GM10847 (cell line): ENCODE measurements at regions not wholly inside any gene's neighbourhood (a gene's known extent, or its start where the extent isn't known, plus 50 kb on each side); places are given as distances from the start of the nearest gene placed in this dataset.

Source experiments
- POLR2A ChIP-seq: IDR thresholded peaks from 2 replicates; pipeline ENCODE4 v1.6.1; 2011; ENCODE audit not compliant: insufficient read length; ENCODE audit errors: extremely low read depth

DNA sequence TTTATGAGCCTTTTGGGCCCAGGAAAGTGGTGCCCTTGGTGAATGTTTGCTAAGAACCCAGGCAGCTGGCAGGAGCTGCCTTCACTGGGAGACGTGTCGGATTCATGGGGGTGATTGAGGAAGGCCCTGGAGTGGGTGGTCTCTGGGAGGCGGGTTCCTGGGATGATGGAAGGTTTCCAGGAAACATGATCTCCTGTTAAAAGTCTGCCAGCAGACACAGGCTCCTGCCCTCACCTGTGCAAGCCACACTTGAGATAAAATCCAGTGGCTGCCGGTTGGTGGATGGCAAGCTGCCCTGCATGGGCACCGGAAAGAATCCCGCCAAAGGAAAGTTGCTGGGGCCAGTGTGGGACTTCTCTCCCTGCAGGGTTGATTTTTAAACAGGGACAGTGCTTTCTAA, 189.0 kb upstream of the CIBAR2 start:
- TF ChIP-seq POLR2A, result no peak

DNA sequence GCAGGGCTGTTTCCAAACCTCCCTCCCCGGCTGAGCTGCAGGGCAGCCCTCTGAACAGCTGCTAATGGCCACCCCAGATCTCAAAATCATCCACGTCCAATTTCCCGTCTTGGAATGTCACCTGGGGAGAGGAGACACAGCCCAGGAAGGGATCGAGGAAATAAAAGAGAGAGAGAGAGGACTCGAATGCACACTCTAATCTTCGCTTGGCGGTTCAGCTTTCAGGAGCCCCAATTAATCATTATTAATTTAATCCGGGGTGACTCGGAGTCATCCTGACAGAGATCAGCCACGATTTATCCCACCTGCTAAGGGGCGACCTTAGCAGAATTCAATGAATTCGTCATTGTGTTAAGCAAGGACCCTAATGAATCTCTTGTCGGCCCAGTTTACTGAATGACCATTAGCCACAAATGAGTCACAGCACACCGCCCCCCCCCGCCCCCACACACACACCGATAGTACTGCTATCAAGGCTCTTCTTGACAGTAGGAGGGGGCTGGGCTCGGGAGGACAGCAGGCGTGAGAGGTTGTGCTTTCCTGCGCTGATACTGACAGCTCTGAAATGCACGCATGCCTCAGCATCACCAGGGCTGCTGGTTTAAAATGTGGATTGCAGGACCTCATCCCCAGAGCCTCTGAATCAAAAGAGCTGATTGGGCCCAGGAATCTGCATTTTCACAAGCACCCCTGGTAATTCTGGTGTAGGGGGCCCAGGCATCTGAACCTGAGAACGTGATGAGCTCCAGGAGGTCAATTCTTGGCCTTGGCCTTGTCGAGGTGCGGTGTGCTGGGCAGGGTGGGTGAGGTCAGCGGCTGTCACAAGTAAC, 190.0 kb upstream of the CIBAR2 start:
- no peak for TF ChIP-seq POLR2A

DNA sequence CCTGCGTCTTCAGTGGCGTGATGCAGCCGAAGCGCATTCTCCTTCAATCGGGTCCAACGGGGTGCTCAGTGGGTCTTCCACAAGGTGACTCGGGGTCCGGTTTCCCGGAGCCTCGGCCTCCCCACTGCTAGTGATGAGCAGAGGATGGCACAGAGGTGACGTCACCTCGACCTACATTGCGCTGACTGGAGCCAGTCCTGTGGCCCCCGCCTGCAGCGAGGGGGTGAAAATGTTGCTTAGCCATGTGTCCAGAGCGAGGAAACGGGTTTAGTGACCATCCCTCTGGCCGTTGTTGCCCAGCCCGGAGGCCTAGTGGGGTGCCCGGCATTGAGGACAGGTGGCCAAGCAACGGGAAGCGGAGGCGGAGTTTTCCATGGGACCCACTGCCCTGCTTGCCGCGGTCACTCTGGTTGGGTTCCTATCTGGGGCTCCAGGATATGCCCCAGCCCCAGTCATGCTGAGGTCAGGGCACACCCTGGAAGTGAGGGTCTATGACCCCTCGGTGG, 190.6 kb upstream of the CIBAR2 start:
- no peak for TF ChIP-seq POLR2A

DNA sequence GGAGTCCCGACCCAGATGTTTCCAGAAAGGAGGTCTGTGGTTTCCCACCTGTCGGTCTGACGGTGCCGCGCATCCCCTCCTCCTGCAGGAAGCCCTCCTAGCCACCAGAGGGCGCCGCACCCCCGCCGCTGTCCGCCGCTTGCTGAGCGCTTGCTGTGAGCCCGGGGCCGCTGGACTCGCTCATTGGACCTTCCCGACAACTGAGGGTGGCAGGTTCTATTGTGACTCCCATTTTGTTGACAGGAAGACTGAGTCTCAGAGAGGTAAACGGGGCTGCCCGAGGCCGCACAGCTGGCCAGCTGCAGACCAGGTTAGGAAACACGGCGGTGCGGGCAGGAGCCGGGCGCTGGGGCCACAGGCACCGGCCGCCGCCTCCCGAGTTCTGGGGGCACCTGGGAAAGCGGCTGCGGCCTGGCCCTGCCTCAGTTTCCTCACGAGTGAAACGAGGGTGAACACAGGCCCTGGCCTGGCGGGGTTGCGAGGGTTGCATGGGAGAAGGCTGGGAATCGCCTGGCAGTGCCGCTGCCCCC, 191.1 kb upstream of the CIBAR2 start:
- TF ChIP-seq POLR2A, result no peak

DNA sequence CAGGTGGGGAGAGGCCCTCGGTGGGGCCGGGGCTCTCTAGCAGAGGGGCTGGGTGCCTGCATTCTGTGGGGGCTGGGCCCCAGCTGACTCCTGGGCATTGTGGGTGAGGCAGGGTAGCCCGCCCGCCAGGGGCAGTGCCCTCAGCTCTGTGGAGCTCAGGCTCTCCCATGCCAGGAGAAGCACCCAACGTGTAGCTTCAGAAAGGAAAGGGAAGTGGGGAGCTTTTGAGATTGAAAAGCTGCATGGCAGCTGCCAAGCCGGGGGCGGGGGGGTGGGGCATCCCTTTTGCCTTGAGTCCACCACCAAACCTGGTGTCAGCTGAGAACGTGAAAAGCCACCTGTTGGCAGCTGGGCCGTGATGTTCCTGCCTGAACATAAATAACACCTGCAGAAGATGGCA, 192.1 kb upstream of the CIBAR2 start:
- TF ChIP-seq POLR2A, result no peak

DNA sequence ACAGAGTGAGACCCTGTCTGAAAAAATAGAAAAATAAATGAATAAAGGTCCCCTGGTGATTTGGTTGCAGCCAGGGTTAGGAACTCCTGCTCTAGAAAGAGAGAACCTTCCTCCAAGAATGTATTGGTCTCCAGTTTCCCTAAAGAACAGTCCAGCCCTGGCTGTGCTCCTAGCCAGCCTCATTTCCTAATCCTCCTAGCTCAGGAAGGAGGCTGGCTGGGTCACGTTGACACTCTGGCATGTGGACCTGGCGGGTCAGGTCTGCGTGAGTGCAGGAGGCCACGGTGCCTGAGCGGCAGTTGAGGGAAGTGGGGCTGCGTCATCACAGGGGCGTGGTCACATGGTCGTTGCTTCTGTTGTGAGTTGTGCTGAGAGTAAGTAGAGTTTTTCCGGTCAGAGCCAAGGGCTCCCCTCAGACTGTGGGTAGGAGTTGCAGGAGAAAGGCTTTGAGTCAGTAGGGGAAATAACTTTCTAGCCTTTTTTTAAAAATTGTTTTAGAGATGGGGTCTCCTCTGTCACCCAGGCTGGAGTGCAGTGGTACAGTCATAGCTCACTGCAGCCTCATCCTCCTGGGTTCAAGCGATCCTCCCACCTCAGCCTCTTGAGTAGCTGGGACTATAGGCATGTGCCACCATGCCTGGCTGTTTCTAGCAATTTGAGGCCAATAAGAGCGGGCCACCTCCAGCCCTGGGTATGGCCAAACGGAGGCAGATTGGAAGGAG, 194.0 kb upstream of the CIBAR2 start:
- TF ChIP-seq POLR2A, result no peak

DNA sequence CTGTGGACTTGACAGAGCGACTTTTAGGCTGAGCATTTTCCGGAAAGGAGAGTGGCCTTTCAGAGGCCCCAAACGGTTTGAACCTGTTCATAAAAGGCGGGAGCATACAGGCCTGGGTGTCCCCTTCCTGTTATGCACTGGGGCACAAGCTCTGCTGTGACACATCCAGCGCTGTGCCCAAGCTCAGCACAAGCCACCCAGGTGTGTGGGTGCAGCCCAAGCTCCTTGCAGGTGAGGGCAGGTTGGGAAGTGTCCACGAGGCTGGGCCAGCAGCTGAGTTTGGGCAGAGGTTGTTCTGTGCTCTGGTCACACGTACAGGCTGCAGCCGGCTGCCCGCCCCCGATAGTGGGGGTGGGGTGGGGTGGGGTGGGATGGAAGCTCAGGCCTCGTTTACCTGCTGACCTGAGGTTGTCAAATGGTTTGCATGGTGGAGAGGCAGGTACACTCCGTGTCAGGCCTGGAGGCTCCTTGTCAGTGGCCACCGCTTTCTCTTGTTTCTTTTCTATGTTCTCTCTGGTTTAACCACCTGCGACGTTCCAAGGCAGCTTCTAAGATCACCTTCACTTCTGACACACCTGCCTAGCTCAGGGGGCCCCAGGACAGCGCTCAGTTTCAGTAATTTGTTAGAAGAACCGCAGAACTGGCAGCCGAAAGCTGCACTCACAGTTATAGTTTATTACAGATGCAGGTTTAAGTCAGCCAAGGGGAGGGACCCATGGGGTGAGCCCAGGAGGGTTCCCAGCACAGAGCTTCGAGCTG, 194.7 kb upstream of the CIBAR2 start:
- TF ChIP-seq POLR2A, result no peak

DNA sequence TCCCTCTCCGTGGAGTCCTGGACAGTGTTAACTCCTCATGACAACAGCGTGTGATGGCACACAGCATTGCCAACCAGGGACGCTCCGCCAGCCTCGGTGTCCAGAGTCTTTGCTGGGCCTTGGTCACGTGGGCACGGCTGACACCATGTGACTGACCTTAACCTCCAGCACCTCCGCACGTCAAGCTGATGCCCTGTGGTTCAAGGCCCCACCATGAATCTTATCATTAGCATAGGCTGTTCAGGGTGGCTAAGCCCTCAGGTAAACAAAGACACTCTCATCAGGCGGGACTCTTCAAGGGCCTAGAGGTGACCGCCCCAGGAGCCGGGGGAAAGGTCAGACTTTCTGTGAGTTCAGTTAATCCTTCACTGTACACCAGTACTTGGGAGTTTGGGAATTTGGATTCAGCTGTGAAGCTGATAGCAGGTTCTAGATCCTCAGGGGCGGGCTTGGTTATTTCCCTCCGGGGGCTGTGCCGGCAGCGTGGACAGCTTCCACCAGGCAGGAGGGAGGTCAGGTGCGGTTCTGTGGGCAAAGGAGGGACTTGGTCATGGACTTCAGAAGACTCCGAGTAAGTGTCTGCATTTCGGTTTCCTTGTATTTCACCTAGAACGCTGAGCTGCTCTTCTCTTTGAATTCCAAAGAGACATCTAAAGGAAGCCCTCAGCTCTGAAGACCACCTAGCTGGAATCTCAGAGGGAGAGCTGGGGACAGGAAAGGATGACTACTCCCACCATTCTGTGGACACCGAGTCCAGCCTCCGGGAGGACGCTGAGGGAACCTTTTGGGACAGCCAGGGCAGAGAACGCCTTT, 195.5 kb upstream of the CIBAR2 start:
- TF ChIP-seq POLR2A, result no peak

DNA sequence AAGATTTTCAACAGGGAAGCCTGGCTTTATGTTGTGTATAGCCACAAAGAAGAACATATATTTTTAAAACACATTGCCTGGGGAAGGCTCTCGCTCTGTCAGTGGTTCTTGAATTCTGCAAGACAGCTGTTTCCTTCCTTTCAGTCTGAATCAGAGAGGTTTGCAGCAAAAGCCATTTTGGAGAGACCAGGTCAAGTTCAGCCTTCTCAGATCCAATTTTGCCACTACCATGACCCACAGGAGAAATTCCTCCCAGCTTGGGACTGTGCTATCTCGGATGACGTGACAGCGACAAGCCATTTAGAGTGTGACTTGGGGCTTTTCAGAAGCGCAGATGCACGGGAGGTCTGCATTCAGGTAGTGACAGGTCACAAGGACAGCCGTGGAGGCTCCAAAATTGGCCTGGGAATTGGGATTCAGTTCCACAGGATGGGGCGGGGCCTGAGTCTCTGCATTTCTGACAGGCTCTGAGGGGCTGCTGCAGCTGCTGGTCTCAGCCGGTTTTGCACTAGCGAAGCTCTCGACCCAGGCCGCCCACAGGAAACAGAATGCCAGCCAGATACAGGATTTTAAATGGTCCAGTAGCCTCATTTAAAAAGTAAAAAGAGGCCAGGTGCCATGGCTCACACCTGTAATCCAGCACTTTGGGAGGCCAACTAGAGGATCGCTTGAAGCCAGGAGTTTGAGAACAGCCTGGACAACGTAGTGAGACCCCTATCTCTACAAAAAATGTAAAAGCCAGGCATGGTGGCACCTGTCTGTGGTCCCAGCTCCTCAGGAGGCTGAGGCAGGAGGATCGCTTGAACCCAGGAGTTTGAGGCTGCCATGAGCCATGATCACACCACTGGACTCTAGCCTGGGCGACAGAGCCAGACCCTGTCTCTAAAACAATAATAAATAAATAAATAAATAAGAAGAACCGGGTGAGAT, 196.6 kb upstream of the CIBAR2 start:
- no peak for TF ChIP-seq POLR2A

DNA sequence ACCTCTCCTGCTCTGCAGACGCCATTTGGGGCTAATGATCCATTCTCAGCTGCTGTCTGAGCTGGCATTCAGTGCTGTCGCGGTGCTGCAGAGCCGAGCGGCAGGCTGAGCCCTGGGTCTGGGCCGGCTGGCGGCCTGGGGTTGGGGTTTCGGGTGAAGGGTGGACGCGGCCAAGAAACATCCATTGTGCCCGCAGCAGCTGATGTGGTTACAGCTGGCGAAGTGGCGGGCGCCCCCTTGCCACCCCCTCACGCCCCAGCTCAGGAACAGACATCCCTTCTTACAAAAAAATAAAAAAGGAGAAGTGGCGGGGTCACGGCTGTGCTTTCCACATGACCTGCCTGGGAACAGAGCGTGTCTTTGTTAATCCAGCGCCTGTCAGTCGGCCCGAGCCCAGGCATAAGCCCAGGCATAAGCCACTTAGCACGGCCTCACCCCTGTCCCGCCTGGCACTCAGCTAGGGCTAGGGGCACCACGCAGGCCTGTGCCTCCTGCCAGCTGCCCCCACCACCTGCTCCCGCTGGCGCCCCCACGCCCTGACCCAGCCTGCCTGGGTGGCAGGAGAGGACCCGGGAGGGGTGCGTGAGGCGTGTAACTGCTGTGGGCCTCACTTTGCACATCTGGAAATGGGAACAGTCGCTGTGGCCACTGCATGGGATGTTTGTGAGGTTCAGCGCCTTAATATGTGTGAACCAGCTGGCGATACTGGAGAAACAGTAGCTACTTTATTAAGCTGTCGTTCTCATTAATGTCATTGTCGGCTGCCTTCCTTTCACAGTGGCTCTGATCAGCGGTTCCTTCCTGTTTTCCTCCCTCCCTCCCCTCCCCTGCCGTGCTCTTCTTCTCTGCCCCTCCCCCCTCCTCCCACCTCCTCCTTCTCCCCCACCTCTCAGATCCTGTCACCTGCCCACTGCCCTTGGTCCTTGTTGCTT, 197.7 kb upstream of the CIBAR2 start:
- TF ChIP-seq POLR2A, result no peak

DNA sequence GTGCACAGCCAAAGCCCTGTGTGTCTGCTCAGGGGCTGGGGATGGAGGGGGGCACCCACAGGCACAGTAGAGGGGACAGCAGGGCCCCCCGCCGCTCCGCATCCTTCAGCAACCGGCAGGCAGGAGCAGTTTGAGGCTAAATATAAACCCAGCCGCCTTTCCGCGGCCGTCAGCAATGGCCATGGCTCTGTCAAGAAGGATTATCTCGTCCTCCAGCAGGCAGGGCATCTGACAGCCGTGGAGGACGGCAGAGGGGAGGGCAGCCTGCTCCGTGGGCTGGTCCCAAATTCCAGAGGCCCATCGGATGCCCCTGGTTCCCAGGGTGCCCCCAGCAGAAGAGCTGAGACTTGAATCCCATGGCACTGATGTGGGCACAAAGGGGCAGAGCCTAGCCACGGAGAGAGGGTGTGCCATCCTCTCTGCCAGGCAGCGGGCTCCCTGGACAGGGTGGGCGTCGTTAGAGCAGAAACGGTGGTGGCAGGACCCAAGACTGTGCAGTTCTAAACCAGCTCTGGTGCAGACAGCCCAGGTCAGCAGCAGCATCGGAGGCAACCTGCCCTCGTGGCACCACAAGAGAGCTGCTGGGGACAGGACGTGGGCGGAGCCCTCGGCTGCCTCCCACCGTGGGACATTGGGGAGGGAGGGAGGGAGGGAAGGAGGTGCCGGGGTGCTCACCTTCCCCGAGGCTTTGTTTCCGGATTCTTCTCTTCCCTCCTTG, 198.8 kb upstream of the CIBAR2 start:
- no peak for TF ChIP-seq POLR2A

DNA sequence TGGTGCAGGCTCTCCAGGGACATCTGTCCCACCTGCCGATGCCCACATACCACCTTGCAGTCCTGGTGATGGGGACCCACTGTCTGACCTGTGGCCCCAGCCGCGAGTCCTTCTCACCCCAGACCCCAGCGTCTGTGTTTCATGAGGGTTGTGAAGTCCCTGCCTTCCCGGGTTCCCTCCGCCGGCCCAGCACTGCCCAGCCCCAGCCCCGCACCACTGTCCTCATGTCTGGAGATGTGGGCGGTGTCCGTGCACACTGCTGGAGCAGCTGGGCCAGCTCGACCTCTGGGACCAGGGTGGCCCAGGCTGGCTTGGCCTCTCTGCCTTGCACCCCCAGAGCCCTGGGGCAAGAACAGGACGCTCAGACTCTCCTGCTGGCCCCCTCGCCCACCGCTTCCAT, 199.5 kb upstream of the CIBAR2 start:
- no peak for TF ChIP-seq POLR2A

DNA sequence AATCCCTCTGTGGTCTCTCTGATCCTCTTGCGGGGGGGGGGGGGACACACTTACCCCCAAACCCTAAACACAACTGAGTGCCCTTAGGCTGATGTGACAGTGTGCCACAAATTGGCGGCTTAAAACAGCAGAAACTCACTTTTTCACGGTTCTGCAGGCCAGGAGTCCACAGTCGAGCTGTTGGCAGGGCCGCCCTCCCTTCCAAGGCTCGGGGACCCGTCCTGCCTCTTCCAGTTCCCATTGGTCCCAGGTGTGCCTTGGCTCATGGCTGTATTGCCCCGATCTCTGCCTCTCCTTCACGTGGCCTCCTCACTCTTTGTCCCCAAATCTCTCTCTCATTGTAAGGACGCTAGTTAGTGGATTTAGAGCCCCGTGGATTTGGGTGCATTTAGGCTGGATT, 199.9 kb upstream of the CIBAR2 start:
- TF ChIP-seq POLR2A, result no peak
